Liver (tissue), 7 donors: ENCODE measurements at regions not wholly inside any gene's neighbourhood (a gene's known extent, or its start where the extent isn't known, plus 50 kb on each side); places are given as distances from the start of the nearest gene placed in this dataset.

ENCODE experiments used
- DNase-seq: peaks from one replicate; pipeline ENCODE4 v3.0.0-alpha.2; 2017; ENCODE audit warnings: low spot score
- H3K27ac ChIP-seq, 2 donors: one replicate each; pipeline ENCODE4 v1.7.0; 2013; ENCODE audit warnings: inconsistent platforms in 2 of 2, low read length in 2 of 2, control low read depth in 1 of 2, low read depth in 1 of 2, mild to moderate bottlenecking in 1 of 2
- H3K27me3 ChIP-seq, 4 donors: one replicate each; pipeline versions ENCODE4 v1.6.1 to v1.7.0; 2013; ENCODE audit warnings: low read length in 3 of 4, inconsistent platforms in 1 of 4, mild to moderate bottlenecking in 1 of 4, moderate library complexity in 1 of 4; ENCODE audit not compliant: control insufficient read depth in 4 of 4, insufficient read depth in 4 of 4
- H3K36me3 ChIP-seq, 4 donors: one replicate each; pipeline versions ENCODE4 v1.6.1 to v1.7.0; 2013; ENCODE audit warnings: low read length in 3 of 4, mild to moderate bottlenecking in 3 of 4, low read depth in 1 of 4, moderate library complexity in 1 of 4; ENCODE audit not compliant: control insufficient read depth in 4 of 4, insufficient read depth in 3 of 4
- H3K4me1 ChIP-seq, 4 donors: one replicate each; pipeline versions ENCODE4 v1.6.1 to v1.7.0; 2013; ENCODE audit warnings: low read length in 3 of 4, mild to moderate bottlenecking in 3 of 4, moderate library complexity in 1 of 4; ENCODE audit not compliant: control insufficient read depth in 4 of 4, insufficient read depth in 4 of 4
- H3K4me3 ChIP-seq, 3 donors: one replicate each; pipeline versions ENCODE4 v1.6.1 to v1.7.0; 2013; ENCODE audit warnings: low read length in 3 of 3, control low read depth in 1 of 3, low read depth in 1 of 3, mild to moderate bottlenecking in 1 of 3
- H3K9ac ChIP-seq, 2 donors: one replicate each; pipeline ENCODE4 v1.7.0; 2013; ENCODE audit warnings: low read length in 2 of 2, mild to moderate bottlenecking in 2 of 2, moderate library complexity in 2 of 2, control low read depth in 1 of 2, low read depth in 1 of 2
- H3K9me3 ChIP-seq, 4 donors: one replicate each; pipeline versions ENCODE4 v1.6.1 to v1.7.0; 2013; ENCODE audit warnings: low read length in 3 of 4; ENCODE audit not compliant: control insufficient read depth in 4 of 4
- ATF3 ChIP-seq: IDR thresholded peaks from 2 replicates; pipeline ENCODE4 v1.6.1; 2016; ENCODE audit warnings: antibody characterized with exemption
- FOXA2 ChIP-seq: IDR thresholded peaks from 2 replicates; pipeline ENCODE4 v1.6.1; 2016; ENCODE audit warnings: antibody characterized with exemption
- GABPA ChIP-seq, 2 donors: IDR thresholded peaks in 1 of 2; conservative IDR thresholded peaks in 1 of 2; 2 replicates each; pipeline ENCODE4 v1.6.1; 2016; ENCODE audit warnings: antibody characterized with exemption in 2 of 2, mild to moderate bottlenecking in 1 of 2, moderate library complexity in 1 of 2
- HNF4A ChIP-seq, 2 donors: conservative IDR thresholded peaks; 2 replicates each; pipeline ENCODE4 v1.6.1; 2016; ENCODE audit warnings: antibody characterized with exemption in 2 of 2, mild to moderate bottlenecking in 2 of 2
- HNF4G ChIP-seq: IDR thresholded peaks from 2 replicates; pipeline ENCODE4 v1.6.1; 2016; ENCODE audit warnings: antibody characterized with exemption
- JUND ChIP-seq, 2 donors: IDR thresholded peaks; 2 replicates each; pipeline ENCODE4 v1.6.1; 2016; ENCODE audit warnings: antibody characterized with exemption in 2 of 2
- RAD21 ChIP-seq, 2 donors: IDR thresholded peaks; 2 replicates each; pipeline ENCODE4 v1.6.1; 2016; ENCODE audit warnings: antibody characterized with exemption in 2 of 2, mild to moderate bottlenecking in 2 of 2
- SP1 ChIP-seq: IDR thresholded peaks from 2 replicates; pipeline ENCODE4 v1.6.1; 2018; ENCODE audit warnings: antibody characterized with exemption, mild to moderate bottlenecking
- TAF1 ChIP-seq: conservative IDR thresholded peaks from 2 replicates; pipeline ENCODE4 v1.6.1; 2016; ENCODE audit warnings: antibody characterized with exemption, mild to moderate bottlenecking
- YY1 ChIP-seq: IDR thresholded peaks from 2 replicates; pipeline ENCODE4 v1.6.1; 2016; ENCODE audit warnings: antibody characterized with exemption, mild to moderate bottlenecking
- ZBTB33 ChIP-seq: IDR thresholded peaks from 2 replicates; pipeline ENCODE4 v1.6.1; 2016; ENCODE audit warnings: antibody characterized with exemption
- WGBS: extraction: QIAGEN DNeasy Blood & Tissue Kit; methylation state at CpG from one replicate; pipeline ENCODE4 v1.1.7; 2013; 5-methylcytosine and 5-hydroxymethylcytosine counted together
- TF ChIP-seq, protein P1 (sequence below): IDR thresholded peaks from 2 replicates; pipeline ENCODE4 v1.6.1; 2016; ENCODE audit warnings: antibody characterized with exemption
- donor health status: healthy.
- donor health status: healthy.
- donor health status: healthy.
- donor health status: healthy.

DNA sequence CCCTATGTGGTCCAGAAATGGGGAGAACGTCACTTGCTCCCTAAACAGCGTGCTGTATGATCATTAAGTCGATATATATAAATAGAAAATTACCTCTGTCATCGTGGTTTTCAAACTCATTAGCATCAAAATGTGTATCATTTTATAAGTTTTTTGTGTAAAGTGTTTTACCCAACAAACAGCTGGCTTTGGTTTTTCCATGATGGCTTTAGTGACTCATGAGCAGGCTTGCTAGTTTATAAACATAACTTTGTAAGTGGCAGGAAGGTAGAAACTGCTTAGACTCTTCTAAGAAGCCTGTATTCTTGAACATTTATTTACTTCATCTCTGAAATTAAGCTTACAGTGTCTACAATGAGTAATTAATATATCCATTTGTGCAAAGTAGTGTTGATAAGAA is 108.4 kb upstream of the DIPK2B start (continued):
- TF ChIP-seq ZBTB33 (no peak), TAF1 (no peak)
- TF ChIP-seq, protein P1, sequence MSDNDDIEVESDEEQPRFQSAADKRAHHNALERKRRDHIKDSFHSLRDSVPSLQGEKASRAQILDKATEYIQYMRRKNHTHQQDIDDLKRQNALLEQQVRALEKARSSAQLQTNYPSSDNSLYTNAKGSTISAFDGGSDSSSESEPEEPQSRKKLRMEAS: no peak

- no peak overlapping the region for H3K27ac ChIP-seq
- DNase-seq: no peak
- H3K27me3 ChIP-seq: no peaks in the 10 kb centered on the region
- TF ChIP-seq, protein P1: no peak
- TF ChIP-seq JUND (IDR thresholded peaks at IDR 0.05) (no peak), ATF3 (no peak), YY1 (no peak), HNF4G (no peak), HNF4A (conservative IDR thresholded peaks at IDR 0.05) (no peak), SP1 (no peak), TAF1 (no peak)
- H3K36me3 ChIP-seq: no peaks in the 10 kb centered on the region
- H3K4me1 ChIP-seq: no peaks in the 10 kb centered on the region
- no peaks in the 10 kb centered on the region for H3K9me3 ChIP-seq
- WGBS: 88% methylated on average over 1 of the region's 1 CpG
- H3K4me3 ChIP-seq: no peak overlapping the region
- H3K9ac ChIP-seq: no peak overlapping the region
Observed at GRCh38 chrX:45306794-45307193, 106.1 kb upstream of the DIPK2B start.

DNA sequence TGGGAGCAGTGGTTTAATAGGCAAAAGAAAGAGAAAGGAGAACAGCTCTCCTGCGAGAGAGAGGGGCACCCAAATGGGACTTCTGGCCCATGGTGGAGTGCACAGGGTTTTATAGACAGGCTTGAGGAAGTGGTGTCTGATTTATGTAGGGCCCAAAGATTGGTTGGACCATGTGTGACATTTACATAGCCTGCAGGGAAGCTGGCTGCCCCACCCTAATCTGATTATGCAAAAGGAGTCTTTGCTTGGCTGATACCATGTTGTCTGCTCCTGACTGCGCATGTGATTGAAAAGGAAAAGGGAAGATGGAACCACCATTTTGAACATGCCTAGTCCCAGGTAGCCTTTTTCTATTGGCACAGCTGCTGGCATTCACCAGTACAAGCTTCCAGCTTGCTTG is 100.0 kb upstream of the DIPK2B start:
- Histone ChIP-seq H3K9me3 (no peaks in the 10 kb centered on the region), H3K27me3 (peaks cover 0 to under 1% (median 0%) of the 10 kb centered on the region in 4 donors), H3K9ac (no peak overlapping the region), H3K4me1 (no peaks in the 10 kb centered on the region), H3K27ac (no peak overlapping the region), H3K36me3 (no peaks in the 10 kb centered on the region), H3K4me3 (no peak overlapping the region)
- no peak for DNase-seq
- TF ChIP-seq ZBTB33 (no peak), ATF3 (no peak), FOXA2 (no peak), HNF4A (conservative IDR thresholded peaks at IDR 0.05) (no peak), HNF4G (no peak), GABPA (IDR thresholded peaks at IDR 0.05 in 1 of 2, conservative IDR thresholded peaks at IDR 0.05 in 1 of 2) (no peak), RAD21 (IDR thresholded peaks at IDR 0.05) (no peak), TAF1 (no peak), JUND (IDR thresholded peaks at IDR 0.05) (no peak)
- TF ChIP-seq, protein P1: no peak
- 95% methylated on average over 2 of the region's 2 CpGs for WGBS
